Effector memory CD8-positive, alpha-beta T cell (primary cell): ENCODE measurements at regions not wholly inside any gene's neighbourhood (a gene's known extent, or its start where the extent isn't known, plus 50 kb on each side); places are given as distances from the start of the nearest gene placed in this dataset.

Experiments used
- ATAC-seq: fragments of 150-1000 bp; cut with Tn5 transposase; replicated peaks from 2 replicates; pipeline ENCODE4 v1.10.0; 2021; ENCODE audit warnings: mild to moderate bottlenecking, moderate library complexity
- DNase-seq, 3 experiments: peaks; one replicate each; pipeline ENCODE4 v3.0.0; 2021
- H3K27ac Mint-ChIP-seq, 2 donors: one replicate each; pipeline ENCODE4 v1.8.0; 2022; ENCODE audit warnings: mild to moderate bottlenecking in 2 of 2, mixed read lengths in 2 of 2, moderate library complexity in 2 of 2
- H3K27me3 Mint-ChIP-seq, 2 donors: one replicate each; pipeline ENCODE4 v1.8.0; 2022; ENCODE audit warnings: mixed read lengths in 2 of 2
- H3K36me3 Mint-ChIP-seq: one replicate; pipeline ENCODE4 v1.8.0; 2022; ENCODE audit warnings: mild to moderate bottlenecking, moderate library complexity, mixed read lengths; ENCODE audit not compliant: insufficient read depth
- H3K4me1 Mint-ChIP-seq, 2 donors: one replicate each; pipeline ENCODE4 v1.8.0; 2022; ENCODE audit warnings: low read depth in 2 of 2, mixed read lengths in 2 of 2
- H3K4me3 Mint-ChIP-seq, 2 donors: one replicate each; pipeline ENCODE4 v1.8.0; 2022; ENCODE audit warnings: mild to moderate bottlenecking in 2 of 2, mixed read lengths in 2 of 2, moderate library complexity in 2 of 2
- H3K9me3 Mint-ChIP-seq, 2 donors: one replicate each; pipeline ENCODE4 v1.8.0; 2022; ENCODE audit warnings: mixed read lengths in 2 of 2

DNA sequence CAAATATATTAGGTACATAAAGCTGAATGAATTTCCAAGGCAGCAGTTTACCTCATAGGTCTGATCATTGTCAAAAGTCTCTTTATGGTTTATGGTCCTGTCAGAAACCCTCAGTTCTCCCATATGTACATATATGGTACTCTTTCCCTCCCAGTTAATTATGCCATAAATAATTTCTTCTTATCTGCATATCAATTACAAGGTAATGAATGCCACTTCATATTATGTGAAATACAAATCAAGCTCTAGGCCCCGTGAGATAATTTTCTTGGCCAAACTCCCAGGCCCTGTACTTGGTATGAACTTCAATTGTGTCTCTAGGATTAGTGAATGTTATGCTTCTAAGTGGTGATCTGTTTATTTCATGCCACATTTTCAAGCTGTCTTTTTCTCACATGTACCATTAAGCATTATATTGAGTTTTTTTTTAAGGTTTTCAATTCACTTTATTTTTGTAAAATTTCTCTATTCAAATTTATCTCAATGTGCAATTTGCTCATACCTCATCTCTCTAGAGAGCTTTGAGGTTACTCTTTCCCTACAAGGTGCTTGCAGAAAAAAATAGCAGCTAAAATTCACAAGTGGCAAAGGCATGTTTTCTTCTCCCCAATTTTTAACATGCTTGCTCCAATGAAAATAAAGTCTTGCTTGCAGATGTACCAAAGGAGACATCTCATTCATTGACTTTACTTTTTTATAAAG is 430.6 kb upstream of the VRK2 start:
- DNase-seq (no peak), ATAC-seq (no peak)
- H3K4me3 Mint-ChIP-seq = no peak overlapping the region
- H3K9me3 Mint-ChIP-seq = peaks cover 3 to 9% of the 10 kb centered on the region in 2 donors
- no peak overlapping the region for H3K27ac Mint-ChIP-seq
- H3K4me1 Mint-ChIP-seq = no peaks in the 10 kb centered on the region
- no peaks in the 10 kb centered on the region for H3K27me3 Mint-ChIP-seq
- no peaks in the 10 kb centered on the region for H3K36me3 Mint-ChIP-seq

DNA sequence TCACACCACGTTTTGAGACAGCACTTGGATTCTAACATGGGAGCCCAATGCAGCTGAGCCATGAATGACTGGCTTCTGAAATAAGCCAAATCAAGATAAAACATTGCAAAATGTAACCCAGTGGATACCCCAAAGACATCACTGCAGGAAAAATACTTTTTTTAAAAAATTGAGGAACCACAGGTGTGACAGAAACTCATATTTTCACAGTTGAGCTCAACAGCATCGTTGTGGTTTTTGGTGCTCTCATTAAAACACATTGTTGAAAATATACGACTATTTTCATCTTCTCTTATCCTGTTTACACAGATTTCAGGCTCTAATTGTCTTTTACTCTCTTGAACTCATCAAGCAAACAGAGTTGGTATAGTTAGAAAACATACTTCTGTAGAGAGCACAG is 429.3 kb upstream of the VRK2 start:
- Mint-ChIP-seq H3K27me3 (no peaks in the 10 kb centered on the region), H3K27ac (no peak overlapping the region), H3K36me3 (no peaks in the 10 kb centered on the region), H3K4me1 (no peaks in the 10 kb centered on the region), H3K4me3 (no peak overlapping the region), H3K9me3 (peaks cover 3 to 9% of the 10 kb centered on the region in 2 donors)
- ATAC-seq (no peak), DNase-seq (no peak)

DNA sequence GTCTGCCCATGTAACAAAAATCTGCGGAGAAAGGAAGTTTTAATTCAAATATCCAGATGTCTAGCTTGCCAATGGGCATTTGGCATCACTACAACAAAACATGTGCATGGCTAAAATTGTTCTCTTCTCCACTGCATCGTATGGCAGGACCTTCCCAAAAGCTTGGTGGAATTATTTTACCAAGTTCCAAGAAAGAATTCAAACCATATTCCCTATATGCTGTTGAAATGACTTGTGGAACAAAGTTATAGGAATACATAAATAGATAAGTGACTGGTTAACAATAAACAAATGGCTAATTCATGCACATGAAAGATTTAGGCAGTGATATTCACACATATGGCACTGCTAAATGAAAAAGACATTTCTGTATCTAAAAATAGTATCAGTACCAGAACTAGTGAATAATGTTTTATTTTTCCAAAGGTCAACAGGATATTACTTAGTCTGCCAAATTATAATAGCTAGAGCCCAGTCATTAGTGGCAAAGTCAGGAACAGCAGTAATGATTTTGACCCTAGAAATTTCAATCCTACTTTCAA is 425.4 kb upstream of the VRK2 start:
- H3K27me3 Mint-ChIP-seq = no peaks in the 10 kb centered on the region
- no peaks in the 10 kb centered on the region for H3K36me3 Mint-ChIP-seq
- peaks cover 5 to 9% of the 10 kb centered on the region in 2 donors for H3K9me3 Mint-ChIP-seq
- H3K27ac Mint-ChIP-seq = no peak overlapping the region
- H3K4me3 Mint-ChIP-seq = no peak overlapping the region
- no peaks in the 10 kb centered on the region for H3K4me1 Mint-ChIP-seq
- DNase-seq (no peak), ATAC-seq (no peak)

DNA sequence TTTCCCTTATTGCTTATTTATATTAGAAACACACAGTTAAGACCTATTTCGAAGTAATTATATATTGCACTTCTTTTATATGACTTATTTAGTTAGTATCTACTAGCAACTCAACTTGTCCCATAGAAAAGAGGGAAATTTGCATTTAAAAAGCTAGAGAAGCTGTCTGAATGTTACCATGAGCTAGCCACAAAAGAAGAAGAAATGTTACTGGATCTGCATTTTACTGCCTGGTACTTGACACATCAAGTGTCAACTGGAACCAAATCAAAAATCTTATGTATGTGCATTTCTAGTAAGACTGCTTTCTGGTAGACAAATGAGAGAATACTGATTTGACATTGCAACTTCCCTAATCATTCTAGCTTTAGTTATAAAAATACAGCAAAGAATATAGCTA is 424.6 kb upstream of the VRK2 start:
- Mint-ChIP-seq H3K27ac (no peak overlapping the region), H3K9me3 (peaks cover 5 to 9% of the 10 kb centered on the region in 2 donors), H3K4me1 (no peaks in the 10 kb centered on the region), H3K27me3 (no peaks in the 10 kb centered on the region), H3K4me3 (no peak overlapping the region), H3K36me3 (no peaks in the 10 kb centered on the region)
- no peak for ATAC-seq
- no peak for DNase-seq

DNA sequence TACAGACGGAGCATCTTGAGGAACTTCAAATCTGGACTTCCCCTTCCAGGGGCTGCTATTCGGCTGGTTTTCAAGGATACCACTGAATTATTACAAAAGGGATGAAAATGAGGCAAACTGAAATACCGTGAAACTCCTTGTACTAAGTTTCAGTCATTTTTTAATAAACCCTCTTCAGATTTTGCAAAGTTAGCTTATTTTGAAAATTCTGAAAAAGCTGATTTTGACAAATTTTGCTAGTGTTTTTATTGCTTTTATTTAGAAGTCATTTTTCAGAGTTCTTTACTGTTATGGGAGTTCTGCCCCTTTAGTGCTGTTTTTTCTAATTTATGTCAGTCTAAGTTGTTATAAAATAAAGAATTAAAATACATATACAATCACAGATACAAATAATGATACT is 390.4 kb upstream of the VRK2 start:
- Mint-ChIP-seq H3K4me1 (no peaks in the 10 kb centered on the region), H3K9me3 (peaks cover 7 to 10% of the 10 kb centered on the region in 2 donors), H3K27ac (no peak overlapping the region), H3K36me3 (no peaks in the 10 kb centered on the region), H3K27me3 (no peaks in the 10 kb centered on the region), H3K4me3 (no peak overlapping the region)
- ATAC-seq = no peak
- no peak for DNase-seq

DNA sequence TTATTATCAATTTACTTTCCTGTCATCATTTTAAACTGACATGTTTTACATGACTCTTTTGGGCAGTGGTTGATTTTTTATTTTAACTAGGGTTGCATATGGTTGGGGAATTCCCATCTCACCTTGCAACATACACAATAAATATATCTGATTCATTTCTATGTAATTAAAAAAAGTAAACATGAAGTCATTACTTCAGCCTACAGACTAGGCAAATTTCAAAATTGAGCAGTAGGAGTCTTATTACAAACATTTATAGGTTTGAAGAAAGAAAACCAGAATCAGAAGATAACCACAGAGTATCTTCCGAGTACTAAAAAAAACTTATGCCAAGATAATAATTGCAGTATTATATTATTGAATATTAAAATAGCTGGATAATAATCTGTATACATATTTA is 377.0 kb upstream of the VRK2 start:
- DNase-seq (no peak), ATAC-seq (no peak)
- Mint-ChIP-seq H3K27me3 (no peaks in the 10 kb centered on the region), H3K4me3 (no peak overlapping the region), H3K4me1 (no peaks in the 10 kb centered on the region), H3K9me3 (peaks cover 0 to 5% of the 10 kb centered on the region in 2 donors), H3K27ac (no peak overlapping the region), H3K36me3 (no peaks in the 10 kb centered on the region)

DNA sequence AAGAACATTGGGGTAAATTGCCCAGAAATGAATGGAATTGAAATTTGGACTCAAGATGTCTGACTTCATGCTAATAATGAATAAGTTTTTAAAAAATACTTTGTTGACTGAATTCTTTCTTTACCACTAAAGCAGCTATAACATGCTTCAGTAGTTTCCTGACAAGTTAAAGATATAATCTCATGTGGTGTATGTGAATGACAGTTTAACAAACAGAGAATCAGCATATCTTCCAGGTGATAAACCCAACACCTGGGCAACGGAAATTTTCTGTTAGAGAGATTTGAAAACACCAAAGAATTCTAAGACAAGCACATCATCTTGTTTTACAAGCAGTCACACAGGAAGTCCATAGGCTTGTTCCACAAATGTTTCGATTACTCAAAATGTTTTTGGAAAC is 372.6 kb upstream of the VRK2 start:
- Mint-ChIP-seq H3K27ac (no peak overlapping the region), H3K36me3 (no peaks in the 10 kb centered on the region), H3K4me1 (no peaks in the 10 kb centered on the region), H3K27me3 (no peaks in the 10 kb centered on the region), H3K9me3 (peaks cover 0 to 2% of the 10 kb centered on the region in 2 donors), H3K4me3 (no peak overlapping the region)
- ATAC-seq (no peak), DNase-seq (no peak)

DNA sequence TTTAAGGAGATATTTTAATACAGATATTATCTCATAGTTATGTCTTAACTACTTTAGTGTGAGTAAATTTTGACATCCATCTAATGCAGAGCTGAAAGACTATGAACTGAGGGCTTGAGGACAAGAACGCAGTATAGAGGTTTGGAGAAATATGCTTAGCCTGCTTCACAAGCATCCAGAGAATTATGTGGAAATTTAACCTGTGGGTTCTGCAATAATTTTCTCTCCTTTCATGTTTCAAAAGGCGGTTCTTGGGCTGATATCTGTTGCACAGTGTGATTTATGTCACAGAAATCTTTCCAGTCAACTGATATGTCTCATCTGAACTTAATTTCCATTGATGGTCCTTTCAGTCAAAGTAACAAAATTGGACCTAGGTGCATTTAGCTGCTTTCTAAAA is 371.9 kb upstream of the VRK2 start:
- no peak for DNase-seq
- Mint-ChIP-seq H3K4me1 (no peaks in the 10 kb centered on the region), H3K36me3 (no peaks in the 10 kb centered on the region), H3K4me3 (no peak overlapping the region), H3K27ac (no peak overlapping the region), H3K27me3 (no peaks in the 10 kb centered on the region), H3K9me3 (peaks cover 0 to 2% of the 10 kb centered on the region in 2 donors)
- no peak for ATAC-seq

DNA sequence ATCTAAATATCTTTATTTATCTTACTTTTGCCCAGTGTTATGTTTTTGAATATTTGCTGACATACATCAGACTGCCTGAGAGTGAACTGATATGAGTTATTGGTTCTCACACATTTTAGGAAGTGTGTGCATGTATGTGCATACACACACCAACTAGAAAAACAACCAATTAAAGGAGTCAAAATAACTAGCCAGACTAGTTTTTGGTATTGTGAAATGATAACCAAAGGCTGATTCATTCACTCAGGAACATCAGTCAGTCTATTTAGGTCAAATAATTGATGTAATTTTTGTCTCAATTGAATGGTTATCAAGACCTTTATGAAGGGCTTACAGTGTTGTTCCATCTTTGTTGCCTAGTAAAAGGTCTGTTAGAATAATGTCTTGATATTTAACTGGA is 369.3 kb upstream of the VRK2 start:
- no peaks in the 10 kb centered on the region for H3K27me3 Mint-ChIP-seq
- no peak for DNase-seq
- H3K4me3 Mint-ChIP-seq = no peak overlapping the region
- peaks cover 0 to 3% of the 10 kb centered on the region in 2 donors for H3K9me3 Mint-ChIP-seq
- no peaks in the 10 kb centered on the region for H3K36me3 Mint-ChIP-seq
- no peak overlapping the region for H3K27ac Mint-ChIP-seq
- ATAC-seq = no peak
- no peaks in the 10 kb centered on the region for H3K4me1 Mint-ChIP-seq

DNA sequence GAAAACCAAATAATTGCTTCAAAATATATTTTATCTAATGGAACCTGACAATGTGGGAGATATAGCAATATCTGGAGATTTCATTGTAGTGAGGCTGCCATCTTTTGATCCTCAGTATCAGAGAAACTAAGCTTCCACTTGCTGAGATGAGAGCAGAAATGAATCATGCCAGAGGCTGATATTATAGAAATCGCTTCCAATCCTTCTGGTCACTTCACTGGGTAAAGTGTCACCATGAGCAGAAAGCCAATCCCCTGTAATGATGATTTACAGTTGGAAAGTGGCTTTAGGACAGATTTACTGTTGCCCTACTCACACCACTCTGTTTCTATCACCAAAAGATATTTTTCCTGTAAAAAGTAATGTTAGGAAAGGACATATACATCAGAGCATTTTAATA is 365.0 kb upstream of the VRK2 start:
- H3K36me3 Mint-ChIP-seq = no peaks in the 10 kb centered on the region
- ATAC-seq = no peak
- peaks cover 7 to 8% of the 10 kb centered on the region in 2 donors for H3K9me3 Mint-ChIP-seq
- no peaks in the 10 kb centered on the region for H3K4me1 Mint-ChIP-seq
- no peak for DNase-seq
- H3K4me3 Mint-ChIP-seq = no peak overlapping the region
- H3K27ac Mint-ChIP-seq = no peak overlapping the region
- H3K27me3 Mint-ChIP-seq = no peaks in the 10 kb centered on the region

DNA sequence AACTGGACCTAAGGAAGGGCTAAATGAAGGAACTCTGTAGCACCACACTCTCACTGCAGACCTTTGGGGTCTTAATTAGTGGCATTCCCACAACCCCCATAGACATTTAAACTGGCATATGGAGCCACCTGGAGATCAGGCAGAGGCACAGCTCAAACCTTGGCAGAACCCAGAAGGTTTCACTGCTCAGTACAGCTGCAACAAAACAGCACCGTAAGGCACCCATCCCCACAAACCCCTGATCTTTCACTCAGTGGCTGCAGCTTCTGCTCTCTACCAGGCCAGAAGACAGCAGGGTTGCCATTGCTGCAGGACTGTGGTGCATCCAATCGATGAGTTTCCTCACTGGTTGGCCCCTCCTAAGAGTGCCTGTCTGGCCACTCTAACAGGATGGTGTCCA is 361.6 kb upstream of the VRK2 start:
- H3K9me3 Mint-ChIP-seq = peaks cover 11 to 34% of the 10 kb centered on the region in 2 donors

DNA sequence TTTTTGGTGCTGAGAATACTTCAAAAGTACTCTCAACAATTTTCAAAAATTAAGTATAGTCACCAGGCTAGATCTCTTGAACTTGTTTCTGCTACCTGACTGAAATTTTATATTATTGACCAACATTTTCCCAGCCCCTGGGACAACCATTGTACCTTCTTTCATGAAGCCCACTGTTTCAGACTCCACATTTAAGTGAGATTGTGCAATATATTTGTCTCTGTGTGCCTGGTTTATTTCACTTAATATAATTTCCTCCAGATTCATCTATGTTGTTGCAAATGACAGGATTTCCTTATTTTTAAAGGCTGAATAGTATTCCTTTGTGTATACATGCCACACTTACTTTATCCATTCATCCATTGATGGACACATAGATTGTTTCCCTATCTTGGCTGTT is 354.2 kb upstream of the VRK2 start:
- no peak for DNase-seq
- no peaks in the 10 kb centered on the region for H3K36me3 Mint-ChIP-seq
- no peak overlapping the region for H3K4me3 Mint-ChIP-seq
- H3K27ac Mint-ChIP-seq = no peak overlapping the region
- no peaks in the 10 kb centered on the region for H3K4me1 Mint-ChIP-seq
- H3K27me3 Mint-ChIP-seq = no peaks in the 10 kb centered on the region
- H3K9me3 Mint-ChIP-seq = peaks cover 15 to 36% of the 10 kb centered on the region in 2 donors
- no peak for ATAC-seq

More for the DNA sequence above, 361.6 kb upstream of the VRK2 start:
- H3K36me3 Mint-ChIP-seq = no peaks in the 10 kb centered on the region
- DNase-seq (no peak), ATAC-seq (no peak)
- no peak overlapping the region for H3K27ac Mint-ChIP-seq
- H3K4me3 Mint-ChIP-seq = no peak overlapping the region
- H3K27me3 Mint-ChIP-seq = no peaks in the 10 kb centered on the region
- H3K4me1 Mint-ChIP-seq = no peaks in the 10 kb centered on the region

DNA sequence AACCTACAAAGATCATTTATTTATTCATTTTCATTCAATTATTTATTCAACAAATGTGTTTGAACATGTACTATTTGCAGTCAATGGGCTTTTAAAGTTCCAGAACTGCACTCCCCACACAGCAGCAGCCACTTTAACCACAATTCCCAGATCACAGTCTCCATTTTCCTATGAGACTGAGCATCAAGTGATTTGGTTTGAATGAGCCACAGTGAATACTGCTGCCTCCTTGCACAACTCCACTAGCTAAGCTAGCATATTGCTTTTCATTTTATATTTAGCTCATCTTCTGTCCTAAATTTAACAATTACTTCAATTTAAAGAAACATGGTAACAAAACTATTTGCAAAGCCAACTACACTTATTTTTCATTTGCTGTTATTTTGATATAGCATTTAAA is 353.4 kb upstream of the VRK2 start:
- ATAC-seq (no peak), DNase-seq (no peak)
- no peaks in the 10 kb centered on the region for H3K27me3 Mint-ChIP-seq
- H3K4me1 Mint-ChIP-seq = no peaks in the 10 kb centered on the region
- H3K27ac Mint-ChIP-seq = no peak overlapping the region
- H3K4me3 Mint-ChIP-seq = no peak overlapping the region
- peaks cover 13 to 32% of the 10 kb centered on the region in 2 donors for H3K9me3 Mint-ChIP-seq
- no peaks in the 10 kb centered on the region for H3K36me3 Mint-ChIP-seq

DNA sequence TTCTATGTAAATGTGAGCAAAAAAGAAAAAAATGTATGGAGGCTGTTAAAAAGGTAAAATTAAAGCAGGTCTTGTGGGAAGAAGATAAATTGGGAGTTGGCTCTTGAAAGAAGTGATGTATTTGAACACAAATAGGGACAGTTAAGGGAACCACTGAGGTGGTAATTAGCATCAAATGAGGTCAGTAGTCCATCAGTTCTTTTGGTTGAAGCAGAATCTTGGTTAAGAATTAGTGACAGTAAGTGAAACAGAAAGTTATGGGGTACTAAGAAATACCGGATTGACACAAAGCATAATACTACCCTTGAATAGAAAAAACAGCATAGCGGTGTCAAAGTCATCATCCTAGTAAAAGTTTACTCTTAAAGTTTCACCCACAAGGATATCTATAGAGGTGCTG is 352.6 kb upstream of the VRK2 start:
- Mint-ChIP-seq H3K36me3 (no peaks in the 10 kb centered on the region), H3K4me1 (no peaks in the 10 kb centered on the region), H3K27ac (no peak overlapping the region), H3K27me3 (no peaks in the 10 kb centered on the region), H3K4me3 (no peak overlapping the region), H3K9me3 (peaks cover 12 to 25% of the 10 kb centered on the region in 2 donors)
- ATAC-seq (no peak), DNase-seq (no peak)
